Fibroblast of lung (primary cell): ENCODE measurements at regions not wholly inside any gene's neighbourhood (a gene's known extent, or its start where the extent isn't known, plus 50 kb on each side); places are given as distances from the start of the nearest gene placed in this dataset.
"Not testable (repeated sequence)": the region's sequence is repeated elsewhere in the genome, so short reads cannot be mapped to it uniquely, and the experiment has no call there.

Source experiments
- DNase-seq, 2 donors: peaks; one replicate each; pipeline versions ENCODE4 v3.0.0 to v3.0.0-alpha.2; 2010; ENCODE audit warnings: low read depth in 2 of 2
- H2AFZ ChIP-seq: 2 replicates; pipeline ENCODE4 v1.5.1; 2012; ENCODE audit warnings: low read length, control low read depth, inconsistent platforms
- H3K27ac ChIP-seq: 2 replicates; pipeline ENCODE4 v1.5.1; 2011; ENCODE audit warnings: low read length, control low read depth; ENCODE audit not compliant: insufficient read depth
- H3K27me3 ChIP-seq: 2 replicates; pipeline ENCODE4 v1.5.1; 2011; ENCODE audit warnings: mild to moderate bottlenecking, low read length; ENCODE audit not compliant: control insufficient read depth, insufficient read depth
- H3K36me3 ChIP-seq: 2 replicates; pipeline ENCODE4 v1.5.1; 2011; ENCODE audit warnings: low read length; ENCODE audit not compliant: control insufficient read depth, insufficient read depth
- H3K4me1 ChIP-seq: 2 replicates; pipeline ENCODE4 v1.5.1; 2011; ENCODE audit warnings: low read length; ENCODE audit not compliant: control insufficient read depth, insufficient read depth; ENCODE audit errors: extremely low read depth
- H3K4me2 ChIP-seq: 2 replicates; pipeline ENCODE4 v1.5.1; 2011; ENCODE audit warnings: low read length, control low read depth; ENCODE audit not compliant: insufficient read depth; ENCODE audit errors: extremely low read depth
- H3K4me3 ChIP-seq, 4 experiments: fragments of 200-600 bp in 1 of 4; sonication (generic) in 1 of 4; replicated peaks in 1 of 4; 2 replicates each; pipeline ENCODE4 v1.5.1; 2011 to 2016; ENCODE audit warnings: low read length in 4 of 4, low read depth in 3 of 4, mild to moderate bottlenecking in 3 of 4, control low read depth in 2 of 4, inconsistent platforms in 1 of 4, mixed read lengths in 1 of 4; ENCODE audit not compliant: insufficient read depth in 1 of 4; ENCODE audit errors: control extremely low read depth in 1 of 4
- H3K79me2 ChIP-seq: 2 replicates; pipeline ENCODE4 v1.5.1; 2012; ENCODE audit warnings: mild to moderate bottlenecking, low read length, inconsistent platforms; ENCODE audit not compliant: control insufficient read depth, insufficient read depth
- H3K9ac ChIP-seq: 2 replicates; pipeline ENCODE4 v1.5.1; 2011; ENCODE audit warnings: mild to moderate bottlenecking, low read length, control low read depth; ENCODE audit not compliant: insufficient read depth
- H3K9me3 ChIP-seq: 2 replicates; pipeline ENCODE4 v1.5.1; 2012; ENCODE audit warnings: low read depth, low read length; ENCODE audit not compliant: control insufficient read depth, insufficient read depth
- H4K20me1 ChIP-seq: 2 replicates; pipeline ENCODE4 v1.5.1; 2011; ENCODE audit warnings: low read length; ENCODE audit not compliant: control insufficient read depth, insufficient read depth; ENCODE audit errors: extremely low read depth
- EZH2 ChIP-seq: IDR thresholded peaks from 2 replicates; pipeline ENCODE4 v1.5.1; 2012; ENCODE audit warnings: low read length, control low read depth, mild to moderate bottlenecking; ENCODE audit errors: missing control alignments
- TF ChIP-seq, protein P1 (sequence below), 2 donors: IDR thresholded peaks in 1 of 2; conservative IDR thresholded peaks in 1 of 2; 1 replicate in 1 of 2; 2 replicates in 1 of 2; pipeline ENCODE4 v1.5.1; 2011 to 2012; ENCODE audit warnings: low read length in 2 of 2, control low read depth in 1 of 2, inconsistent platforms in 1 of 2, low read depth in 1 of 2, mild to moderate bottlenecking in 1 of 2

DNA sequence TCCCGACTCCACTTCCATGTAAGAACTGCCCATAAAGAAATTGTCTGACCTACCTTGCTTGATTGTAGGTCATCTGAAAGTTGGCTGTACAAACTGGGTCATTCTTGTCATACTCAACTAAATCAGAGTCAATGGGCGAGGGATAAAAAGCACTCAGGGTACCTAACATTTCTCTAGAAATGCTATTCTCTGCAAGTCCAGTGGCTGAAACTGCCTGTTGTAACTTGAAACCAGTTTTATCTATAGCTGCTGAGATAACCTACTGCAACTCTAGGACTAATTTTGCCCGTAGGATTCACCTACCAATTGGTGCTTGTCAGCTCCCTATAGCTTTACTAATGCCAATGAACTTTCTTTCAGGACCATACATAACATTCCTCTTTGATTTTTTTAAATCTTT lies 100.1 kb upstream of the GRIN2A start:
- no peak for TF ChIP-seq EZH2
- TF ChIP-seq, protein P1, sequence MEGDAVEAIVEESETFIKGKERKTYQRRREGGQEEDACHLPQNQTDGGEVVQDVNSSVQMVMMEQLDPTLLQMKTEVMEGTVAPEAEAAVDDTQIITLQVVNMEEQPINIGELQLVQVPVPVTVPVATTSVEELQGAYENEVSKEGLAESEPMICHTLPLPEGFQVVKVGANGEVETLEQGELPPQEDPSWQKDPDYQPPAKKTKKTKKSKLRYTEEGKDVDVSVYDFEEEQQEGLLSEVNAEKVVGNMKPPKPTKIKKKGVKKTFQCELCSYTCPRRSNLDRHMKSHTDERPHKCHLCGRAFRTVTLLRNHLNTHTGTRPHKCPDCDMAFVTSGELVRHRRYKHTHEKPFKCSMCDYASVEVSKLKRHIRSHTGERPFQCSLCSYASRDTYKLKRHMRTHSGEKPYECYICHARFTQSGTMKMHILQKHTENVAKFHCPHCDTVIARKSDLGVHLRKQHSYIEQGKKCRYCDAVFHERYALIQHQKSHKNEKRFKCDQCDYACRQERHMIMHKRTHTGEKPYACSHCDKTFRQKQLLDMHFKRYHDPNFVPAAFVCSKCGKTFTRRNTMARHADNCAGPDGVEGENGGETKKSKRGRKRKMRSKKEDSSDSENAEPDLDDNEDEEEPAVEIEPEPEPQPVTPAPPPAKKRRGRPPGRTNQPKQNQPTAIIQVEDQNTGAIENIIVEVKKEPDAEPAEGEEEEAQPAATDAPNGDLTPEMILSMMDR (conservative IDR thresholded peaks at IDR 0.05 in 1 of 2, IDR thresholded peaks at IDR 0.05 in 1 of 2; ENCODE audit: low read depth in 1 of 2, low read length in 2 of 2), result no peak

DNA sequence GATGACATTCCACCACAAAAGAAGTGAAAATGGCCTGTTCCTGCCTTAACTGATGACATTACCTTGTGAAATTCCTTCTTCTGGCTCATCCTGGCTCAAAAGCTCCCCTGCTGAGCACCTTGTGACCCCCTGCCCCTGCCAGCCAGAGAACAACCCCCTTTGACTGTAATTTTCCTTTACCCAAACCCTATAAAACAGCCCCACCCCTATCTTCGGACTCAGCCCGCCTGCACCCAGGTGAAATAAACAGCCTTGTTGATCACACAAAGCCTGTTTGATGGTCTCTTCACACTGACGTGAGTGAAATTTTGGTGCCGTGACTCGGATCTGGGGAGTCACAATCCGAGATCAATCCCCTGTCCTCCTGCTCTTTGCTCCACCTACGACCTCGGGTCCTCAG lies 101.0 kb upstream of the GRIN2A start:
- not testable (repeated sequence) for H3K27ac ChIP-seq, H2AFZ ChIP-seq, H3K36me3 ChIP-seq, H3K9me3 ChIP-seq, DNase-seq, H4K20me1 ChIP-seq, H3K4me3 ChIP-seq, H3K4me1 ChIP-seq, H3K79me2 ChIP-seq, H3K9ac ChIP-seq, H3K27me3 ChIP-seq, H3K4me2 ChIP-seq

More for the DNA sequence above, 100.1 kb upstream of the GRIN2A start:
- no peaks in the 10 kb centered on the region for H3K27me3 ChIP-seq
- no peaks in the 10 kb centered on the region for H3K4me1 ChIP-seq
- no peaks in the 10 kb centered on the region for H3K79me2 ChIP-seq
- DNase-seq, result no peak
- no peak overlapping the region for H3K4me3 ChIP-seq
- no peak overlapping the region for H3K4me2 ChIP-seq
- H3K27ac ChIP-seq, result no peak overlapping the region
- no peak overlapping the region for H2AFZ ChIP-seq
- H4K20me1 ChIP-seq, result no peaks in the 10 kb centered on the region
- no peak overlapping the region for H3K9ac ChIP-seq
- no peaks in the 10 kb centered on the region for H3K9me3 ChIP-seq
- H3K36me3 ChIP-seq, result no peaks in the 10 kb centered on the region

DNA sequence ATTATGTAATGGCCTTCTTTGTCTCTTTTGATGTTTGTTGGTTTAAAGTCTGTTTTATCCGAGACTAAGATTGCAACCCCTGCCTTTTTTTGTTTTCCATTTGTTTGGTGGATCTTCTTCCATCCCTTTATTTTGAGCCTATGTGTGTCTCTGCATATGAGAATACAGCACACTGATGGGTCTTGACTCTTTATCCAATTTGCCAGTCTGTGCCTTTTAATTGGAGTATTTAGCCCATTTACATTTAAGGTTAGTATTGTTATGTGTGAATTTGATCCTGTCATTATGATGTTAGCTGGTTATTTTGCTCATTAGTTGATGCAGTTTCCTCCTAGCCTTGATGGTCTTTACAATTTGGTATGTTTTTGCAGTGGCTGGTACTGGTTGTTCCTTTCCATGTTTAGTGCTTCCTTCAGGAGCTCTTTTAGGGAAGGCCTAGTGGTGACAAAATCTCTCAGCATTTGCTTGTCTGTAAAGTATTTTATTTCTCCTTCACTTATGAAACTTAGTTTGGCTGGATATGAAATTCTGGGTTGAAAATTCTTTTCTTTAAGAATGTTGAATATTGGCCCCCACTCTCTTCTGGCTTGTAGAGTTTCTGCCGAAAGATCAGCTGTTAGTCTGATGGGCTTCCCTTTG lies 95.3 kb upstream of the ATF7IP2 start:
- not testable (repeated sequence) for H3K9ac ChIP-seq, H3K4me2 ChIP-seq, H4K20me1 ChIP-seq, H3K4me3 ChIP-seq, H3K9me3 ChIP-seq, DNase-seq, H3K4me1 ChIP-seq, H3K27me3 ChIP-seq, H3K36me3 ChIP-seq, H2AFZ ChIP-seq, H3K27ac ChIP-seq, H3K79me2 ChIP-seq

DNA sequence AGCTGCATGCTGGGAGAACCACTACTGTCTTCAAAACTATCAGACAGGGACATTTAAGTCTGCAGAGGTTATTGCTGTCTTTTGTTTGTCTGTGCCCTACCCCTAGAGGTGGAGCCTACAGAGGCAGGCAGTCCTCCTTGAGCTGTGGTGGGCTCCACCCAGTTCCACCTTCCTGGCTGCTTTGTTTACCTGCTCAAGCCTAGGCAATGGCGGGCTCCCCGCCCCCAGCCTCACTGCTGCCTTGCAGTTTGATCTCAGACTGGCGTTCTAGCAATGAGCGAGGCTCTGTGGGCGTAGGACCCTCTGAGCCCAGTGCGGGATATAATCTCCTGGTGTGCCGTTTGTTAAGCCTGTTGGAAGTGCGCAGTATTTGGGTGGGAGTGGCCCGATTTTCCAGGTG lies 93.7 kb upstream of the ATF7IP2 start:
- H3K4me2 ChIP-seq, H3K27ac ChIP-seq, H3K27me3 ChIP-seq, H3K79me2 ChIP-seq, H3K4me1 ChIP-seq, H3K9ac ChIP-seq, H4K20me1 ChIP-seq, H3K9me3 ChIP-seq, DNase-seq, H2AFZ ChIP-seq, H3K36me3 ChIP-seq, H3K4me3 ChIP-seq: not testable (repeated sequence)

DNA sequence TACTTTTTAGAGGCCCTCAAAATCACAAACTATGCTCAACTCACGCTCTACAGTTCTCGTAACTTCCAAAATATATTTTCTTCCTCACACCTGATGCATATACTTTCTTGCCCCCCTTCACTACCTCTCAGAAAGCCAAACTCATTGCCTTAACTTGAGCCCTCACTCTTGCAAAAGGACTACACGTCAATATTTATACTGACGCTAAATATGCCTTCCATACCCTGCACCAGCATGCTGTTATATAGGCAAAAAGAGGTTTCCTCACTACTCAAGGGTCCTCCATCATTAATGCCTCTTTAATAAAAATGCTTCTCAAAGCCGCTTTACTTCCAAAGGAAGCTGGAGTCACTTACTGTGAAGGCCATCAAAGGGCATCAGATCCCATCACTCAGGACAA lies 92.9 kb upstream of the ATF7IP2 start:
- H3K27me3 ChIP-seq, H3K9ac ChIP-seq, H3K36me3 ChIP-seq, DNase-seq, H3K9me3 ChIP-seq, H4K20me1 ChIP-seq, H3K79me2 ChIP-seq, H3K27ac ChIP-seq, H3K4me2 ChIP-seq, H3K4me1 ChIP-seq, H2AFZ ChIP-seq, H3K4me3 ChIP-seq: not testable (repeated sequence)

DNA sequence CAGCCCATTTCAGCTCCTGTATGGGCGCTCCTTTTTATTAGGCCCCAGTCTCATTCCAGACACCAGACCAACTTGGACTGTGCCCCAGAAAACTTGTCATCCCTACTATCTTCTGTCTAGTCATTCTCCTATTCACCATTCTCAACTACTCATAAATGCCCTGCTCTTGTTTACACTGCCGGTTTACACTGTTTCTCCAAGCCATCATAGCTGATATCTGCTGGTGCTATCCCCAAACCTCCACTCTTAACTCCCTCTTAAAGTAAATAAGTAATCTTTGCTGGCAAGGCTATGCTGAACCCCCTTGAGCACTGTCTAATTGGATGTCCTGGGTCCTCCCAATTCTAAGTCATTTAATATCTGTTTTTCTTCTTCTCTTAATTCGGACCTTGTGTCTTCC lies 91.7 kb upstream of the ATF7IP2 start:
- H3K4me3 ChIP-seq, H4K20me1 ChIP-seq, H2AFZ ChIP-seq, H3K79me2 ChIP-seq, DNase-seq, H3K9me3 ChIP-seq, H3K4me1 ChIP-seq, H3K4me2 ChIP-seq, H3K9ac ChIP-seq, H3K36me3 ChIP-seq, H3K27me3 ChIP-seq, H3K27ac ChIP-seq: not testable (repeated sequence)
